ENCODE measurements at regions not wholly inside any gene's neighbourhood (a gene's known extent, or its start where the extent isn't known, plus 50 kb on each side); places are given as distances from the start of the nearest gene placed in this dataset.
A peak's percentile ranks its signal among the peaks of the same experiment; 100 is the strongest.

DNA sequence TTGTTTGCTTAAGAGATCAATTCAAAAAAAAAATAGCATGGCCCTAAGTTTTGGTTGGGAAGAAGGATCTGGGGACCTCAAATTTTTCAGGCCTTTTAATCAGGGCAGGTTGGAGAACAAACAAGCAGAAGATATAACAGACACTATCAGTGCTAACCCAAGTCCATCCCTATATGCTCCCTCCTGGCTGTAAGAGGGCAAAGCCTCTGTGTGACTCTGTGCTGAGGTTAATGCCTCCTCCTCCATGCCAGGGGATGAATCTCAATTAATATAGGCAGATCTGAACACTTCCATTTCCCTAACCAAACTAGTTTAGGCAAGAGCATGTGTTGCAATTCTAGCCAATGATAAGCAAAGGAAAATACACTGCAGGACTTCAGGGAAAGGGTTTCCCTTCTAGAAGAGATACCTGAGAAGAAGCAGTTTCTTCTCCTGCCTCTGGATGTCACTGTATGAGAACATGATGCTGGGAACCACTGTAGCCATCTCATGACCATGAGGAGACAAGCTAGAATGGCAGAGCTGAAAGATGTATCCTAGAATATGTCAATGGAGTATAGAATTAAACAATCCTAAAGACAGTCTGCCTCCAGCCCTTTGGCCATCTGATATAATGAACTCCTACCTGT is 76.0 kb downstream of the CHD9NB start:
- no peaks in the 10 kb centered on the region for H3K27me3 ChIP-seq (ENCODE audit: low read length)
- no peak overlapping the region for H3K4me3 ChIP-seq (ENCODE audit: low read length)
- no peak overlapping the region for H3K9ac ChIP-seq (ENCODE audit: low read length)
- H3K79me2 ChIP-seq (ENCODE audit: low read length), result no peaks in the 10 kb centered on the region
- no peaks in the 10 kb centered on the region for H3K4me1 ChIP-seq (ENCODE audit: low read length)
- no peaks in the 10 kb centered on the region for H3K9me3 ChIP-seq (ENCODE audit: low read length)
- H3K27ac ChIP-seq (ENCODE audit: low read length), result no peak overlapping the region
- H3K4me2 ChIP-seq (ENCODE audit: low read depth, low read length, poor library complexity, severe bottlenecking), result no peak overlapping the region
- H4K20me1 ChIP-seq (ENCODE audit: insufficient read depth, low read depth, low read length), result no peaks in the 10 kb centered on the region
- no peaks in the 10 kb centered on the region for H3K9me2 ChIP-seq (replicated peaks; ENCODE audit: insufficient read depth, low read length)
- DNase-seq, result peak; percentile 70
- no peak overlapping the region for H2AFZ ChIP-seq (ENCODE audit: low read length)
- no peaks in the 10 kb centered on the region for H3K36me3 ChIP-seq (ENCODE audit: insufficient read depth, low read length)

- H3K36me3 ChIP-seq (ENCODE audit: insufficient read depth, low read length), result no peaks in the 10 kb centered on the region
- H3K4me2 ChIP-seq (ENCODE audit: low read depth, low read length, poor library complexity, severe bottlenecking), result no peak overlapping the region
- no peak overlapping the region for H2AFZ ChIP-seq (ENCODE audit: low read length)
- H3K9ac ChIP-seq (ENCODE audit: low read length), result no peak overlapping the region
- no peaks in the 10 kb centered on the region for H3K4me1 ChIP-seq (ENCODE audit: low read length)
- H3K27me3 ChIP-seq (ENCODE audit: low read length), result no peaks in the 10 kb centered on the region
- H3K79me2 ChIP-seq (ENCODE audit: low read length), result no peaks in the 10 kb centered on the region
- no peak for DNase-seq
- H4K20me1 ChIP-seq (ENCODE audit: insufficient read depth, low read depth, low read length), result no peaks in the 10 kb centered on the region
- no peak overlapping the region for H3K27ac ChIP-seq (ENCODE audit: low read length)
- H3K4me3 ChIP-seq (ENCODE audit: low read length), result no peak overlapping the region
- H3K9me2 ChIP-seq (replicated peaks; ENCODE audit: insufficient read depth, low read length), result no peaks in the 10 kb centered on the region
- H3K9me3 ChIP-seq (ENCODE audit: low read length), result no peaks in the 10 kb centered on the region
Observed at GRCh38 chr16:52967744-52968143, 85.0 kb downstream of the CHD9NB start.

DNA sequence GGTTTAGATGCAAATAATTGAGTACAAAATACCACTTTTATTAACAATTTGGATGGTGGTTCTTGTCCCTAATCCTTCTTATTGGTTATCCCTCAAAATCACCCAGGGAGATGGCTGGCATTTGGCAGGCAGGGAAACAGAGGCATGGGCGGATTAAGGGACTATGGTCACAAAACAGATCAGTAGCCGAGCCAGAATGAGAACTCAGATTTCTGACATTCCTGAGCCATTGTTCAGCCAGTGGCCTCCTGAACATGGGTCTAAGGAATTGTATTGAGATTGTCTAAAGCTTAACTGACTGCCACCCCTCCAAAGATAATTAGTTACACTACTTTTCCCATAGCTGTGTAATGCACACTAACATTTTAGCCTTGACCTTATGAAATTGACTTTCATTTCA is 88.4 kb downstream of the CHD9NB start:
- no peak overlapping the region for H3K27ac ChIP-seq (ENCODE audit: low read length)
- H3K9me2 ChIP-seq (replicated peaks; ENCODE audit: insufficient read depth, low read length), result no peaks in the 10 kb centered on the region
- no peak for DNase-seq
- no peaks in the 10 kb centered on the region for H3K27me3 ChIP-seq (ENCODE audit: low read length)
- H3K79me2 ChIP-seq (ENCODE audit: low read length), result no peaks in the 10 kb centered on the region
- no peaks in the 10 kb centered on the region for H3K4me1 ChIP-seq (ENCODE audit: low read length)
- no peak overlapping the region for H3K4me3 ChIP-seq (ENCODE audit: low read length)
- no peaks in the 10 kb centered on the region for H3K36me3 ChIP-seq (ENCODE audit: insufficient read depth, low read length)
- no peak overlapping the region for H2AFZ ChIP-seq (ENCODE audit: low read length)
- no peaks in the 10 kb centered on the region for H4K20me1 ChIP-seq (ENCODE audit: insufficient read depth, low read depth, low read length)
- H3K9ac ChIP-seq (ENCODE audit: low read length), result no peak overlapping the region
- no peak overlapping the region for H3K4me2 ChIP-seq (ENCODE audit: low read depth, low read length, poor library complexity, severe bottlenecking)
- H3K9me3 ChIP-seq (ENCODE audit: low read length), result no peaks in the 10 kb centered on the region

- H3K79me2 ChIP-seq (ENCODE audit: low read length), result no peaks in the 10 kb centered on the region
- no peak overlapping the region for H3K9ac ChIP-seq (ENCODE audit: low read length)
- H3K27ac ChIP-seq (ENCODE audit: low read length), result no peak overlapping the region
Observed at GRCh38 chr16:52963855-52964242, 88.8 kb downstream of the CHD9NB start.

DNA sequence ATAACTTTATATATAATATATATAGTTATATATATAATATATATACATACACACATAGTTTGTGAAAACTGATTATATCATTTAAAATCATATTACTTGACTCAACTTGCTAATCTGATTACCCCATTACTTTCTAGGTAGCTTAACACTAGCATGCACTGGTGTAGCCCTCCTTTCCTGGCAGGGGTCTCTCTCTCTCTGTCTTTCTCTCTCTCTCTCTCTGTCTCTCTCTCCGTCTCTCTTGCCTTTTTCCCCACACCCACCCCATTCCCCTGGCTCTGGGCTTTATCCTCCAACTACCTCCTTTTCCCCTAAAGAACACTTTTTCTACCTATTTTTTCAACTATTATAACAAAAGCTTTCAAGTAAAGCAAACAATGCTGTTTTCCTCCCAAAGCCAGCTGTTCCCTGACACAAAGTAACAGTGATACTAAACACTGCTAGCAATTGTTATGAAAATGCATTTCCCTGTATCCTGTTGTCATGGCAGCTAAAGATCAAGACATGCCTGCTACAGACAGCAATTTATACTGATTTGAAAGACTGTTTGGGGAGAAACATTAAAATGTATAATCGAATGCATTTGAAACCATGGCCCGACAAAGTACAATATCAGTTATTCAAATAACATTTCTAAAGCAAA is 89.4 kb downstream of the CHD9NB start:
- H3K4me2 ChIP-seq (ENCODE audit: low read depth, low read length, poor library complexity, severe bottlenecking), result no peak overlapping the region
- no peaks in the 10 kb centered on the region for H3K36me3 ChIP-seq (ENCODE audit: insufficient read depth, low read length)
- no peaks in the 10 kb centered on the region for H3K79me2 ChIP-seq (ENCODE audit: low read length)
- no peaks in the 10 kb centered on the region for H3K4me1 ChIP-seq (ENCODE audit: low read length)
- no peak overlapping the region for H3K9ac ChIP-seq (ENCODE audit: low read length)
- no peak overlapping the region for H3K27ac ChIP-seq (ENCODE audit: low read length)
- H3K27me3 ChIP-seq (ENCODE audit: low read length), result no peaks in the 10 kb centered on the region
- H4K20me1 ChIP-seq (ENCODE audit: insufficient read depth, low read depth, low read length), result no peaks in the 10 kb centered on the region
- no peak overlapping the region for H2AFZ ChIP-seq (ENCODE audit: low read length)
- no peaks in the 10 kb centered on the region for H3K9me3 ChIP-seq (ENCODE audit: low read length)
- no peaks in the 10 kb centered on the region for H3K9me2 ChIP-seq (replicated peaks; ENCODE audit: insufficient read depth, low read length)
- DNase-seq, result no peak
- H3K4me3 ChIP-seq (ENCODE audit: low read length), result no peak overlapping the region

More at GRCh38 chr16:52963855-52964242, 88.8 kb downstream of the CHD9NB start:
- no peak overlapping the region for H3K4me3 ChIP-seq (ENCODE audit: low read length)
- H3K4me2 ChIP-seq (ENCODE audit: low read depth, low read length, poor library complexity, severe bottlenecking), result no peak overlapping the region
- H3K36me3 ChIP-seq (ENCODE audit: insufficient read depth, low read length), result no peaks in the 10 kb centered on the region
- H2AFZ ChIP-seq (ENCODE audit: low read length), result no peak overlapping the region
- H3K27me3 ChIP-seq (ENCODE audit: low read length), result no peaks in the 10 kb centered on the region
- DNase-seq, result no peak
- no peaks in the 10 kb centered on the region for H3K4me1 ChIP-seq (ENCODE audit: low read length)
- no peaks in the 10 kb centered on the region for H4K20me1 ChIP-seq (ENCODE audit: insufficient read depth, low read depth, low read length)
- H3K9me3 ChIP-seq (ENCODE audit: low read length), result no peaks in the 10 kb centered on the region
- H3K9me2 ChIP-seq (replicated peaks; ENCODE audit: insufficient read depth, low read length), result no peaks in the 10 kb centered on the region

GRCh38 chr16:52958951-52959350 is 93.7 kb downstream of the CHD9NB start:
- no peaks in the 10 kb centered on the region for H3K36me3 ChIP-seq (ENCODE audit: insufficient read depth, low read length)
- H3K9me3 ChIP-seq (ENCODE audit: low read length), result no peaks in the 10 kb centered on the region
- H3K4me2 ChIP-seq (ENCODE audit: low read depth, low read length, poor library complexity, severe bottlenecking), result no peak overlapping the region
- no peaks in the 10 kb centered on the region for H3K79me2 ChIP-seq (ENCODE audit: low read length)
- 0 out of 2 replicates have a peak, but pooled peaks cover 3% of the 10 kb centered on the region for H3K4me1 ChIP-seq (ENCODE audit: low read length)
- no peak overlapping the region for H2AFZ ChIP-seq (ENCODE audit: low read length)
- H3K27ac ChIP-seq (ENCODE audit: low read length), result no peak overlapping the region
- no peaks in the 10 kb centered on the region for H3K9me2 ChIP-seq (replicated peaks; ENCODE audit: insufficient read depth, low read length)
- no peak overlapping the region for H3K9ac ChIP-seq (ENCODE audit: low read length)
- no peaks in the 10 kb centered on the region for H3K27me3 ChIP-seq (ENCODE audit: low read length)
- no peak for DNase-seq
- H4K20me1 ChIP-seq (ENCODE audit: insufficient read depth, low read depth, low read length), result no peaks in the 10 kb centered on the region
- H3K4me3 ChIP-seq (ENCODE audit: low read length), result no peak overlapping the region

GRCh38 chr16:52957199-52957598 is 95.5 kb downstream of the CHD9NB start:
- Histone ChIP-seq H3K27me3 (ENCODE audit: low read length) (no peaks in the 10 kb centered on the region), H4K20me1 (ENCODE audit: insufficient read depth, low read depth, low read length) (no peaks in the 10 kb centered on the region), H3K36me3 (ENCODE audit: insufficient read depth, low read length) (no peaks in the 10 kb centered on the region), H3K4me2 (ENCODE audit: low read depth, low read length, poor library complexity, severe bottlenecking) (no peak overlapping the region), H3K27ac (ENCODE audit: low read length) (no peak overlapping the region), H3K4me1 (ENCODE audit: low read length) (0 out of 2 replicates have a peak, but pooled peaks cover 3% of the 10 kb centered on the region), H3K9me2 (replicated peaks; ENCODE audit: insufficient read depth, low read length) (no peaks in the 10 kb centered on the region), H3K4me3 (ENCODE audit: low read length) (no peak overlapping the region), H3K79me2 (ENCODE audit: low read length) (no peaks in the 10 kb centered on the region), H2AFZ (ENCODE audit: low read length) (no peak overlapping the region), H3K9ac (ENCODE audit: low read length) (no peak overlapping the region), H3K9me3 (ENCODE audit: low read length) (no peaks in the 10 kb centered on the region)
- DNase-seq, result no peak

DNA sequence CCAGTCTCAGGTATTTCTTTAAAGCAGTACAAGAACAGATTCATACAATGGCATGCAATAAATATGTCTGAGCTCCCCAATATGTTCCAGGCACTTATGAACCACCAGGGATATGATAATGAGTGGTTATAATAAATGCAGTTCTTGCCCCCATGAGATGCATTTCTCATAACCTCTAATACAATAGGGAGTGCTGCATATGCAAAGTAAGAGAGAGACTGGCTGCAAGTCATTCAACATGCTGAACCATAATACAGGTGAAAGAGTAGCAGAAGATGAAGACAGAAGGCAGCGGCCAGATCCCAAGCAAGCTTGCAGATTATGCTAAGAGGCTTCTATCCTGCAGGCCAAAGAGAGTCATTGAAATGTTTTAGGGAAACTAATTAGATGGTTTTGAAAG is 96.7 kb downstream of the CHD9NB start:
- no peaks in the 10 kb centered on the region for H3K36me3 ChIP-seq (ENCODE audit: insufficient read depth, low read length)
- no peak overlapping the region for H3K4me2 ChIP-seq (ENCODE audit: low read depth, low read length, poor library complexity, severe bottlenecking)
- H3K4me3 ChIP-seq (ENCODE audit: low read length), result no peak overlapping the region
- no peak overlapping the region for H3K27ac ChIP-seq (ENCODE audit: low read length)
- H3K79me2 ChIP-seq (ENCODE audit: low read length), result no peaks in the 10 kb centered on the region
- H3K4me1 ChIP-seq (ENCODE audit: low read length), result 0 out of 2 replicates have a peak, but pooled peaks cover 3% of the 10 kb centered on the region
- no peaks in the 10 kb centered on the region for H3K27me3 ChIP-seq (ENCODE audit: low read length)
- DNase-seq, result no peak
- H4K20me1 ChIP-seq (ENCODE audit: insufficient read depth, low read depth, low read length), result no peaks in the 10 kb centered on the region
- no peak overlapping the region for H2AFZ ChIP-seq (ENCODE audit: low read length)
- H3K9me3 ChIP-seq (ENCODE audit: low read length), result no peaks in the 10 kb centered on the region
- no peak overlapping the region for H3K9ac ChIP-seq (ENCODE audit: low read length)
- no peaks in the 10 kb centered on the region for H3K9me2 ChIP-seq (replicated peaks; ENCODE audit: insufficient read depth, low read length)

Measured in Karpas-422 (cell line).